B cell (primary cell): ENCODE measurements at regions not wholly inside any gene's neighbourhood (a gene's known extent, or its start where the extent isn't known, plus 50 kb on each side); places are given as distances from the start of the nearest gene placed in this dataset.

Source experiments
- EZH2 ChIP-seq: IDR thresholded peaks from 2 replicates; pipeline ENCODE4 v1.6.1; 2012; ENCODE audit warnings: borderline replicate concordance, low read depth, mild to moderate bottlenecking, moderate library complexity, low read length; ENCODE audit not compliant: insufficient read depth, poor library complexity, severe bottlenecking
- TF ChIP-seq, protein P1 (sequence below): fragments of 200-600 bp; IDR thresholded peaks from one replicate; pipeline ENCODE4 v1.8.0; 2022; ENCODE audit warnings: antibody characterized with exemption, mild to moderate bottlenecking

GRCh38 chr11:103729617-103730016 is 306.8 kb upstream of the DDI1 start:
- TF ChIP-seq, protein P1, sequence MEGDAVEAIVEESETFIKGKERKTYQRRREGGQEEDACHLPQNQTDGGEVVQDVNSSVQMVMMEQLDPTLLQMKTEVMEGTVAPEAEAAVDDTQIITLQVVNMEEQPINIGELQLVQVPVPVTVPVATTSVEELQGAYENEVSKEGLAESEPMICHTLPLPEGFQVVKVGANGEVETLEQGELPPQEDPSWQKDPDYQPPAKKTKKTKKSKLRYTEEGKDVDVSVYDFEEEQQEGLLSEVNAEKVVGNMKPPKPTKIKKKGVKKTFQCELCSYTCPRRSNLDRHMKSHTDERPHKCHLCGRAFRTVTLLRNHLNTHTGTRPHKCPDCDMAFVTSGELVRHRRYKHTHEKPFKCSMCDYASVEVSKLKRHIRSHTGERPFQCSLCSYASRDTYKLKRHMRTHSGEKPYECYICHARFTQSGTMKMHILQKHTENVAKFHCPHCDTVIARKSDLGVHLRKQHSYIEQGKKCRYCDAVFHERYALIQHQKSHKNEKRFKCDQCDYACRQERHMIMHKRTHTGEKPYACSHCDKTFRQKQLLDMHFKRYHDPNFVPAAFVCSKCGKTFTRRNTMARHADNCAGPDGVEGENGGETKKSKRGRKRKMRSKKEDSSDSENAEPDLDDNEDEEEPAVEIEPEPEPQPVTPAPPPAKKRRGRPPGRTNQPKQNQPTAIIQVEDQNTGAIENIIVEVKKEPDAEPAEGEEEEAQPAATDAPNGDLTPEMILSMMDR: no peak
- no peak for TF ChIP-seq EZH2
